HG02759 (cell line): ENCODE measurements at regions not wholly inside any gene's neighbourhood (a gene's known extent, or its start where the extent isn't known, plus 50 kb on each side); places are given as distances from the start of the nearest gene placed in this dataset.
A peak's percentile ranks its signal among the peaks of the same experiment; 100 is the strongest.

Experiments
- ATAC-seq: cut with Tn5 transposase; IDR thresholded peaks from one replicate; pipeline ENCODE4 v1.9.1; 2021; ENCODE audit warnings: mild to moderate bottlenecking, moderate library complexity; ENCODE audit not compliant: unreplicated experiment

- ATAC-seq: no peak
Measured at GRCh38 chr10:84996580-84996979, 668.2 kb downstream of the CCSER2 start.

GRCh38 chr10:84997870-84998269 is 669.5 kb downstream of the CCSER2 start:
- no peak for ATAC-seq

- no peak for ATAC-seq
Measured at GRCh38 chr10:84999929-85000328, 671.5 kb downstream of the CCSER2 start.

GRCh38 chr10:85003083-85003482 is 674.7 kb downstream of the CCSER2 start:
- ATAC-seq: no peak

- no peak for ATAC-seq
Measured at GRCh38 chr10:85008488-85009184, 680.2 kb downstream of the CCSER2 start.

- no peak for ATAC-seq
Measured at GRCh38 chr10:85012305-85012704, 683.9 kb downstream of the CCSER2 start.

GRCh38 chr10:85026878-85027467 is 698.6 kb downstream of the CCSER2 start:
- ATAC-seq: no peak

- no peak for ATAC-seq
Measured at GRCh38 chr10:85032981-85033380, 704.6 kb downstream of the CCSER2 start.

- no peak for ATAC-seq
Measured at GRCh38 chr10:85036661-85037060, 708.3 kb downstream of the CCSER2 start.

- no peak for ATAC-seq
Measured at GRCh38 chr10:85039311-85039710, 710.9 kb downstream of the CCSER2 start.

GRCh38 chr10:85043207-85043606 is 714.8 kb downstream of the CCSER2 start:
- ATAC-seq: no peak

GRCh38 chr10:85045046-85045445 is 716.7 kb downstream of the CCSER2 start:
- no peak for ATAC-seq

GRCh38 chr10:85047170-85047834 is 718.9 kb downstream of the CCSER2 start:
- ATAC-seq: no peak

GRCh38 chr10:85047979-85048378 is 719.6 kb downstream of the CCSER2 start:
- no peak for ATAC-seq

GRCh38 chr10:85048644-85049043 is 720.3 kb downstream of the CCSER2 start:
- no peak for ATAC-seq

- no peak for ATAC-seq
Measured at GRCh38 chr10:85060944-85061343, 732.6 kb downstream of the CCSER2 start.

- ATAC-seq: no peak
Measured at GRCh38 chr10:85061401-85061800, 733.0 kb downstream of the CCSER2 start.

- peak; percentile 60 for ATAC-seq
Measured at GRCh38 chr10:85067955-85068354, 739.6 kb downstream of the CCSER2 start.

- no peak for ATAC-seq
Measured at GRCh38 chr10:85080934-85081333, 752.5 kb downstream of the CCSER2 start.

- ATAC-seq: no peak
Measured at GRCh38 chr10:85098835-85099521, 770.6 kb downstream of the CCSER2 start.

- ATAC-seq: no peak
Measured at GRCh38 chr10:85100495-85100894, 772.1 kb downstream of the CCSER2 start.
